Psoas muscle (tissue), 7 donors: ENCODE measurements at regions not wholly inside any gene's neighbourhood (a gene's known extent, or its start where the extent isn't known, plus 50 kb on each side); places are given as distances from the start of the nearest gene placed in this dataset.

Experiments
- ATAC-seq, 4 donors: fragments of 200-7000 bp; cut with Tn5 transposase; one replicate each; pipeline ENCODE4 v1.9.1; 2020; ENCODE audit warnings: moderate library complexity in 3 of 4, mild to moderate bottlenecking in 2 of 4
- DNase-seq, 2 donors: peaks; one replicate each; pipeline ENCODE4 v3.0.0-alpha.2; 2020
- H3K27ac ChIP-seq: fragments of 200-600 bp; one replicate; pipeline ENCODE4 v1.8.0; 2022
- H3K27me3 ChIP-seq, 3 donors: fragments of 200-600 bp in 1 of 3; one replicate each; pipeline versions ENCODE4 v1.6.1 to v1.8.0; 2013 to 2022; ENCODE audit warnings: low read length in 2 of 3, mild to moderate bottlenecking in 2 of 3, moderate library complexity in 1 of 3; ENCODE audit not compliant: insufficient read depth in 3 of 3
- H3K36me3 ChIP-seq, 2 donors: fragments of 200-600 bp in 1 of 2; one replicate each; pipeline versions ENCODE4 v1.6.1 to v1.8.0; 2013 to 2022; ENCODE audit warnings: low read depth in 1 of 2, mild to moderate bottlenecking in 1 of 2, moderate library complexity in 1 of 2; ENCODE audit not compliant: insufficient read depth in 1 of 2
- H3K4me1 ChIP-seq: fragments of 200-600 bp; one replicate; pipeline ENCODE4 v1.8.0; 2022
- H3K4me3 ChIP-seq: fragments of 200-600 bp; one replicate; pipeline ENCODE4 v1.8.0; 2022; ENCODE audit warnings: mild to moderate bottlenecking
- H3K9me3 ChIP-seq: fragments of 200-600 bp; one replicate; pipeline ENCODE4 v1.8.0; 2022
- WGBS, 3 donors: extraction: QIAGEN DNeasy Blood & Tissue Kit; methylation state at CpG; one replicate each; pipeline versions ENCODE4 v1.1.6 to v1.1.7; 2013; 5-methylcytosine and 5-hydroxymethylcytosine counted together
- intact Hi-C, 2 donors: fragments of 100-400 bp; cut with DNase I; formaldehyde crosslinking; loops; one replicate each; pipeline versions ENCODE4 v1.11.0 to v1.14.2; 2022
- TF ChIP-seq, protein P1 (sequence below): fragments of 200-600 bp; IDR thresholded peaks from one replicate; pipeline ENCODE4 v1.8.0; 2022; ENCODE audit warnings: antibody characterized with exemption
- donor health status: healthy with polysubstance abuse.
- donor health status: DM: no; HTN: no; CAD: no; lungs with moderate emphysema.
- donor health status: Bipolar disorder and iron deficiency.
- donor health status: healthy.
- donor health status: DM: yes; HTN: yes; CAD: no.
- donor health status: DM: no; HTN: no; CAD: no.
- donor health status: DM: yes; HTN: yes; CAD: no.

DNA sequence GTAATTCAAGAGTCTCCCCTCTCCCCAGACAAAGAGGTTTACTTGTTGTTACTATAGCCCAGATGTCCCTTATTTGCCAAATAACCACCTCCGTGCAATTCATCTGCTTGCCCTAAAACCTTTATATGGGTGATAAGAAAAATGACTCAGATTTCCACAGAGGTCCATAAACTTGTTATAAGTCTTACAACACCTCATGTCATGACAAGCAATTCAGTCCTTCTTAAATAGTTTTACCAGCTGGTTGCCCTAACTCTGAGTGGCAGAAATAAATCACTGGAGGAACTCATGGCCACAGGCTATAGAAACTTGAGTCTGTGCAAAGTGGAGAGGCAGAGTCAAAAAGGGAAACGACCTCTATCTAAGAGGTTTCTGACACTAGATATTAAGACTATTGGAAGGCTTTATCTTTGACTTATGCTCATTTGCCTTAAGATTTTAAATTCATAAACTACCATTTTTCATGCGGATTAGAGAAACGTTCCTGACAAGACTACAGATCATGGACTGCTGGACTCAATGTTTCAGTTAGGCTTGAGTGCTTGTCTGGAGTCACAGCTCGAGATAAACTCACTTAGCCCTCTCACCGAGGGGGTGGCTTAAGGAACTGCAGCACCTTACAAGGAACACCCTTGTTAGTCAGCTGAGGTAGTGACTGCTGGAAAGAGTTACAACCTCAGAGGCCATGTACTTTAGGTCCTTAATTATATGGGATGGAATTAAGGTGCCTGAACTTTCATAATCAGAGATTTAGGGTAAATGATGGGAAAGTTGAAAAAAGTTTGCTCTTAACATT, 662.5 kb upstream of the USP24 start:
- H3K27ac ChIP-seq = peak overlapping the region; percentile 78
- no peak overlapping the region for H3K4me3 ChIP-seq
- WGBS, 3 donors = 46 to 62% (median 47%) methylated on average over 6 of the region's 6 CpGs
- TF ChIP-seq, protein P1, sequence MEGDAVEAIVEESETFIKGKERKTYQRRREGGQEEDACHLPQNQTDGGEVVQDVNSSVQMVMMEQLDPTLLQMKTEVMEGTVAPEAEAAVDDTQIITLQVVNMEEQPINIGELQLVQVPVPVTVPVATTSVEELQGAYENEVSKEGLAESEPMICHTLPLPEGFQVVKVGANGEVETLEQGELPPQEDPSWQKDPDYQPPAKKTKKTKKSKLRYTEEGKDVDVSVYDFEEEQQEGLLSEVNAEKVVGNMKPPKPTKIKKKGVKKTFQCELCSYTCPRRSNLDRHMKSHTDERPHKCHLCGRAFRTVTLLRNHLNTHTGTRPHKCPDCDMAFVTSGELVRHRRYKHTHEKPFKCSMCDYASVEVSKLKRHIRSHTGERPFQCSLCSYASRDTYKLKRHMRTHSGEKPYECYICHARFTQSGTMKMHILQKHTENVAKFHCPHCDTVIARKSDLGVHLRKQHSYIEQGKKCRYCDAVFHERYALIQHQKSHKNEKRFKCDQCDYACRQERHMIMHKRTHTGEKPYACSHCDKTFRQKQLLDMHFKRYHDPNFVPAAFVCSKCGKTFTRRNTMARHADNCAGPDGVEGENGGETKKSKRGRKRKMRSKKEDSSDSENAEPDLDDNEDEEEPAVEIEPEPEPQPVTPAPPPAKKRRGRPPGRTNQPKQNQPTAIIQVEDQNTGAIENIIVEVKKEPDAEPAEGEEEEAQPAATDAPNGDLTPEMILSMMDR = no peak
- intact Hi-C loops = no loop called here
- H3K27me3 ChIP-seq = no peaks in the 10 kb centered on the region
- no peaks in the 10 kb centered on the region for H3K36me3 ChIP-seq
- ATAC-seq (peak; percentile 56 to 80 (median 74)), DNase-seq (no peak)
- peaks cover 17% of the 10 kb centered on the region for H3K4me1 ChIP-seq
- no peaks in the 10 kb centered on the region for H3K9me3 ChIP-seq

DNA sequence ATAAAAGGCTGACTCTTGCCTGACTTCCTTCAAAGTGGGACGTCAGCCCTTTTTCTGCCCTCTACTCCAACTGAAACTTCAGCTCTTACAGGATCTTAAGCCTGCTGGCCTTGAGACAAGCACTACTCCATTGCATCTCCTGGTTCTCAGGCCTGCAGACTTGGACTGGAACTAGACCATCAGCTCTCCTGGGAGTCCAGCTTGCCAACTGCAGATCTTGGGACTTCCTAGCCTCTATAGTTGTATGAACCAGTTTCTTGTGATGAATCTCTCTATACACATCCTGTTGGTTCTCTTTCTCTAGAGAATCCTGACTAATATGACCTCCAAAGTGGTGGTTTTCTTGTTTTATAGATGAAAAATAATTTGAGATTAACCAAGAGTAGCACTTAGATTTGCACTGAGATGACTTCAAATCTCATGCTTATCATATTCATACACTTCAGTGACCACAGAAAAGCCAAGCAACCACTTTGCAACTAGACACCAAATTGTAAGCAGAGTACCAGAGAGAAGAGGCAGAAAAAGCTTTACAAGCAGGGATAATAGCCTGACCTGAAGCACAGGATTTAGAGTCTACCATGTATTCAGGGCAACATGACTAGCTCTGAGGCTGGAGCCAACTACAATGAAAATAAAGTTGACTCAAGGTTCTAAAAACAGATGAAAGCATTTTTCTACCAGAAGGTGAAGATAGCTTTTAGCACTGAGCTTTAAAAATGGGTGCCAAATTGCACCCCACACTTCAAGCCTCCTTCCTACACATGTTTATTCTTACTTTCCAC, 661.3 kb upstream of the USP24 start:
- TF ChIP-seq, protein P1 = no peak
- Histone ChIP-seq H3K27ac (peak overlapping the region; percentile 78), H3K27me3 (no peaks in the 10 kb centered on the region), H3K36me3 (no peaks in the 10 kb centered on the region), H3K9me3 (no peaks in the 10 kb centered on the region), H3K4me1 (peaks cover 17% of the 10 kb centered on the region), H3K4me3 (no peak overlapping the region)
- WGBS, 3 donors = 39 to 67% (median 63%) methylated on average over 1 of the region's 1 CpG
- peak; percentile 71 to 95 (median 92) for ATAC-seq
- peak; percentile 25 to 67 for DNase-seq
- intact Hi-C loops = no loop called here

DNA sequence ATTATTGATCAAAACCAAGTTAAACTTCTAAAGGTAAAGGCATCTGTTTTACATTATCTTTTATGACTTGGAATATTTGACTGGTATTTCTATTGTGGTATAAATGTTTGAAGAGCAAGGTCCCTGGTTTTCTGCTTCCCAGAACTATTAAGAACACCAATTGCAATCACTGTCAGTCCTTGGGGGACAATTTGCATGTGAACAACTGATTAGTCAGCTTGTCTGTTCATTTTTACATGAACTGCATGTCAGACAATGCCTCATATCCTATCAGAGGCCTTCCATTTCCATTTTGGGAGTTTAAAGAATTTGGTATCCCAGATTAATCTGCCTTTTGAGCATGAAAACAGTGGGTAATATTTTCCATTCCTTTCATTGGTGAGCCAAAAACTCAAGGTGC, 654.9 kb upstream of the USP24 start:
- TF ChIP-seq, protein P1 = no peak
- H3K4me3 ChIP-seq = no peak overlapping the region
- intact Hi-C loops = no loop called here

DNA sequence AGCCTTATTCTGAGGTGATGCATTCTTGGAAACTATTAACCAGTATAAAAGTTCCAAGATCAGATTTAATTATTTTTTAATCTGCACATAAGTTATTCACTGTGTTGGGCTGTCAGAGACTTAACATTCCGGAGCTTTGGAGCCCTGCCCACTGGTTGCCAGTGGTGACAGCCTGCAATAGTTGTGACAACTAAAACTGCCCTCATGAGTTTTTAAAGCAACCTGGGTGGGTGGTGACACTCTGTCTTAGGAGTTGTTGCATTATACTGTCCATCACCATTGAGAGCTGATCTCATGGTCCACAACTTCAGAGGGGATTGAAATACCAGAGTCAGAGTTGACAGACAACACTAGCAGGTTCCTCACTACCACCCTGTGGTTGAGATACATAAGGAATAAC, 653.9 kb upstream of the USP24 start:
- TF ChIP-seq, protein P1 = no peak
- whole genome bisulfite sequencing, 3 donors = 6 to 32% (median 22%) methylated on average over 1 of the region's 1 CpG
- Histone ChIP-seq H3K27me3 (no peaks in the 10 kb centered on the region), H3K9me3 (no peaks in the 10 kb centered on the region), H3K4me3 (no peak overlapping the region), H3K27ac (no peak overlapping the region), H3K4me1 (peaks cover 24% of the 10 kb centered on the region), H3K36me3 (no peaks in the 10 kb centered on the region)
- intact Hi-C loops = loop anchor here in 1 of 2 donors (10.0 kb wide), 1 partner anchor 386 kb away; no protein-coding TSS in a partner anchor
- peak; percentile 28 to 53 for DNase-seq
- peak in 2 of 4 donors; percentile 35 to 56 for ATAC-seq

More for the DNA sequence above, 654.9 kb upstream of the USP24 start:
- no peak overlapping the region for H3K27ac ChIP-seq
- ATAC-seq = no peak
- DNase-seq = no peak
- no peaks in the 10 kb centered on the region for H3K36me3 ChIP-seq
- no peaks in the 10 kb centered on the region for H3K9me3 ChIP-seq
- H3K27me3 ChIP-seq = no peaks in the 10 kb centered on the region
- peaks cover 24% of the 10 kb centered on the region for H3K4me1 ChIP-seq
